ENCODE measurements at regions not wholly inside any gene's neighbourhood (a gene's known extent, or its start where the extent isn't known, plus 50 kb on each side); places are given as distances from the start of the nearest gene placed in this dataset.

- ChIA-PET POLR2A (no interaction called here), RAD21 (ENCODE audit: low non-redundant PET in 1 of 2, low total read pairs in 2 of 2, uncharacterized antibody in 2 of 2, unreplicated experiment in 2 of 2) (no interaction called here), CTCF (no interaction called here)
- no peaks in the 10 kb centered on the region for H3K27me3 ChIP-seq (ENCODE audit: insufficient read depth, low read length)
- peaks cover 0 to 5% of the 10 kb centered on the region in 2 experiments; a peak in 1 of 4 replicates for H3K4me1 ChIP-seq (ENCODE audit: control insufficient read depth in 1 of 2, insufficient read depth in 2 of 2, low read length in 2 of 2)
- intact Hi-C loops (cut with micrococcal nuclease): no loop called here
- BruUV-seq (replicated peaks): no TSS peak
- H3K27ac ChIP-seq (ENCODE audit: low read depth, low read length): no peak overlapping the region
- no peak for ATAC-seq
- no peak for DNase-seq (ENCODE audit: low read depth, low spot score)
- no peaks in the 10 kb centered on the region for H3K36me3 ChIP-seq (ENCODE audit: control insufficient read depth in 1 of 2, insufficient read depth in 2 of 2, low read length in 2 of 2)
- H3K9me3 ChIP-seq (ENCODE audit: control insufficient read depth in 1 of 2, insufficient read depth in 1 of 2, low read depth in 1 of 2, low read length in 2 of 2): no peaks in the 10 kb centered on the region
- H3K4me2 ChIP-seq (ENCODE audit: low read length): no peak overlapping the region
- no peaks in the 10 kb centered on the region for H3K79me2 ChIP-seq (ENCODE audit: insufficient read depth, low read length)
- no peak overlapping the region for H3K4me3 ChIP-seq (replicated peaks in 1 of 2; ENCODE audit: low read depth in 1 of 2, low read length in 2 of 2)
- H2AFZ ChIP-seq (ENCODE audit: low read depth, low read length, poor library complexity, severe bottlenecking): no peak overlapping the region
- TF ChIP-seq ATF3 (IDR thresholded peaks at IDR 0.05) (no peak), EZH2phosphoT487 (IDR thresholded peaks at IDR 0.05; ENCODE audit: borderline replicate concordance) (no peak), CBX3 (IDR thresholded peaks at IDR 0.05; ENCODE audit: low read depth) (no peak), ELF1 (IDR thresholded peaks at IDR 0.05; ENCODE audit: borderline replicate concordance, low read depth) (no peak), MAX (IDR thresholded peaks at IDR 0.05) (no peak)
- no peak overlapping the region for H3K9ac ChIP-seq (ENCODE audit: low read length)
- no peaks in the 10 kb centered on the region for H4K20me1 ChIP-seq (ENCODE audit: insufficient read depth)
- no peaks in the 10 kb centered on the region for H3K9me2 ChIP-seq (ENCODE audit: insufficient read depth)
These were observed 318.4 kb downstream of the KLF12 start for GRCh38 chr13:73815796-73816195.

GRCh38 chr13:73810647-73811046 is 323.6 kb downstream of the KLF12 start:
- no TSS peak for BruUV-seq (replicated peaks)
- no peak for DNase-seq (ENCODE audit: low read depth, low spot score)
- Histone ChIP-seq H2AFZ (ENCODE audit: low read depth, low read length, poor library complexity, severe bottlenecking) (no peak overlapping the region), H3K9ac (ENCODE audit: low read length) (no peak overlapping the region), H3K9me3 (ENCODE audit: control insufficient read depth in 1 of 2, insufficient read depth in 1 of 2, low read depth in 1 of 2, low read length in 2 of 2) (no peaks in the 10 kb centered on the region), H3K4me2 (ENCODE audit: low read length) (no peak overlapping the region), H4K20me1 (ENCODE audit: insufficient read depth) (no peaks in the 10 kb centered on the region), H3K36me3 (ENCODE audit: control insufficient read depth in 1 of 2, insufficient read depth in 2 of 2, low read length in 2 of 2) (no peaks in the 10 kb centered on the region), H3K4me3 (replicated peaks in 1 of 2; ENCODE audit: low read depth in 1 of 2, low read length in 2 of 2) (no peak overlapping the region), H3K4me1 (ENCODE audit: control insufficient read depth in 1 of 2, insufficient read depth in 2 of 2, low read length in 2 of 2) (no peaks in the 10 kb centered on the region; a peak in 1 of 4 replicates), H3K79me2 (ENCODE audit: insufficient read depth, low read length) (no peaks in the 10 kb centered on the region), H3K27me3 (ENCODE audit: insufficient read depth, low read length) (no peaks in the 10 kb centered on the region), H3K9me2 (ENCODE audit: insufficient read depth) (no peaks in the 10 kb centered on the region), H3K27ac (ENCODE audit: low read depth, low read length) (no peak overlapping the region)
- CTCF ChIA-PET: no interaction called here
- intact Hi-C loops (cut with micrococcal nuclease): no loop called here
- no peak for ATAC-seq
- RAD21 ChIA-PET (ENCODE audit: low non-redundant PET in 1 of 2, low total read pairs in 2 of 2, uncharacterized antibody in 2 of 2, unreplicated experiment in 2 of 2): no interaction called here
- POLR2A ChIA-PET: no interaction called here
- TF ChIP-seq CTCF (IDR thresholded peaks at IDR 0.05 in 2 of 3, conservative IDR thresholded peaks at IDR 0.05 in 1 of 3; ENCODE audit: borderline replicate concordance in 1 of 3, insufficient read depth in 1 of 3, low read depth in 2 of 3, low read length in 2 of 3) (no peak), CEBPB (IDR thresholded peaks at IDR 0.05; ENCODE audit: low read depth) (no peak), ZNF274 (IDR thresholded peaks at IDR 0.05; ENCODE audit: low read depth, low read length) (no peak), ATF3 (IDR thresholded peaks at IDR 0.05) (no peak), POLR2AphosphoS5 (IDR thresholded peaks at IDR 0.05; ENCODE audit: low read depth, low read length) (no peak), TCF7L2 (IDR thresholded peaks at IDR 0.05; ENCODE audit: borderline replicate concordance, extremely low read depth, insufficient read depth, insufficient read length) (no peak), FOSL1 (IDR thresholded peaks at IDR 0.05; ENCODE audit: low read depth) (no peak), SRF (IDR thresholded peaks at IDR 0.05; ENCODE audit: low read depth) (no peak), ELF1 (IDR thresholded peaks at IDR 0.05; ENCODE audit: borderline replicate concordance, low read depth) (no peak), SIN3A (IDR thresholded peaks at IDR 0.05; ENCODE audit: low read depth) (no peak), JUND (IDR thresholded peaks at IDR 0.05) (no peak), MAX (IDR thresholded peaks at IDR 0.05) (no peak), ZFX (IDR thresholded peaks at IDR 0.05) (no peak)

All from HCT116 (cell line).